DMS114 treated with DMSO at 0.1 percent for 48 hours (cell line): ENCODE measurements at regions not wholly inside any gene's neighbourhood (a gene's known extent, or its start where the extent isn't known, plus 50 kb on each side); places are given as distances from the start of the nearest gene placed in this dataset.
"Not testable (repeated sequence)": the region's sequence is repeated elsewhere in the genome, so short reads cannot be mapped to it uniquely, and the experiment has no call there.

ENCODE experiments used
- DNase-seq: peaks from one replicate; lab custom pipeline; 2025; ENCODE audit not compliant: unreplicated experiment; lab: John Stamatoyannopoulos, UW

GRCh38 chr18:42446195-42446594 is 491.2 kb downstream of the PIK3C3 start:
- no peak for DNase-seq

GRCh38 chr18:42447688-42448087 is 492.7 kb downstream of the PIK3C3 start:
- DNase-seq = no peak

GRCh38 chr18:42458226-42458625 is 503.2 kb downstream of the PIK3C3 start:
- no peak for DNase-seq

- no peak for DNase-seq
These were observed 504.8 kb downstream of the PIK3C3 start for GRCh38 chr18:42459873-42460272.

GRCh38 chr18:42471885-42472284 is 516.9 kb downstream of the PIK3C3 start:
- DNase-seq = no peak

GRCh38 chr18:42473611-42474010 is 518.6 kb downstream of the PIK3C3 start:
- DNase-seq = no peak

- no peak for DNase-seq
These were observed 519.5 kb downstream of the PIK3C3 start for GRCh38 chr18:42474577-42474976.

- no peak for DNase-seq
These were observed 520.1 kb downstream of the PIK3C3 start for GRCh38 chr18:42475157-42475556.

- no peak for DNase-seq
These were observed 522.2 kb downstream of the PIK3C3 start for GRCh38 chr18:42477267-42477666.

GRCh38 chr18:42480441-42480840 is 525.4 kb downstream of the PIK3C3 start:
- no peak for DNase-seq

GRCh38 chr18:42484648-42485047 is 529.6 kb downstream of the PIK3C3 start:
- no peak for DNase-seq

GRCh38 chr18:42486271-42486670 is 531.2 kb downstream of the PIK3C3 start:
- no peak for DNase-seq

GRCh38 chr18:42508683-42509296 is 553.8 kb downstream of the PIK3C3 start:
- DNase-seq = no peak

- DNase-seq = no peak
These were observed 554.8 kb downstream of the PIK3C3 start for GRCh38 chr18:42509750-42510415.

GRCh38 chr18:42510540-42510939 is 555.5 kb downstream of the PIK3C3 start:
- no peak for DNase-seq

- DNase-seq = no peak
These were observed 558.4 kb downstream of the PIK3C3 start for GRCh38 chr18:42513441-42513840.

GRCh38 chr18:42514512-42514911 is 559.5 kb downstream of the PIK3C3 start:
- DNase-seq = no peak

- DNase-seq = no peak
These were observed 562.9 kb downstream of the PIK3C3 start for GRCh38 chr18:42517896-42518295.

GRCh38 chr18:42518331-42518730 is 563.3 kb downstream of the PIK3C3 start:
- DNase-seq = not testable (repeated sequence)

GRCh38 chr18:42520138-42520537 is 565.1 kb downstream of the PIK3C3 start:
- no peak for DNase-seq

GRCh38 chr18:42525905-42526304 is 570.9 kb downstream of the PIK3C3 start:
- no peak for DNase-seq

GRCh38 chr18:42527766-42528165 is 572.7 kb downstream of the PIK3C3 start:
- no peak for DNase-seq

- DNase-seq = no peak
These were observed 575.2 kb downstream of the PIK3C3 start for GRCh38 chr18:42530276-42530675.
